ENCODE measurements at regions not wholly inside any gene's neighbourhood (a gene's known extent, or its start where the extent isn't known, plus 50 kb on each side); places are given as distances from the start of the nearest gene placed in this dataset.

- Histone ChIP-seq H2AFZ (ENCODE audit: low read length) (no peak overlapping the region), H3K79me2 (ENCODE audit: insufficient read depth, low read length) (no peaks in the 10 kb centered on the region), H4K20me1 (ENCODE audit: insufficient read depth, low read length) (no peaks in the 10 kb centered on the region), H3K4me3 (ENCODE audit: low read depth, low read length, poor library complexity, severe bottlenecking) (no peak overlapping the region), H3K27me3 (ENCODE audit: insufficient read depth, low read length) (no peaks in the 10 kb centered on the region), H3K9me2 (ENCODE audit: low read depth, low read length) (no peaks in the 10 kb centered on the region), H3K4me1 (ENCODE audit: insufficient read depth, low read length, severe bottlenecking) (no peaks in the 10 kb centered on the region), H3F3A (ENCODE audit: insufficient read depth, low read length) (no peaks in the 10 kb centered on the region), H3K27ac (ENCODE audit: low read depth, low read length, poor library complexity, severe bottlenecking) (no peak overlapping the region), H3K36me3 (ENCODE audit: insufficient read depth, low read length) (no peaks in the 10 kb centered on the region), H3K9ac (ENCODE audit: low read length) (no peak overlapping the region), H3K9me3 (ENCODE audit: low read length) (0 out of 2 replicates have a peak, but pooled peaks cover 6% of the 10 kb centered on the region), H3K4me2 (ENCODE audit: low read length) (no peak overlapping the region)
- TF ChIP-seq, protein P1, sequence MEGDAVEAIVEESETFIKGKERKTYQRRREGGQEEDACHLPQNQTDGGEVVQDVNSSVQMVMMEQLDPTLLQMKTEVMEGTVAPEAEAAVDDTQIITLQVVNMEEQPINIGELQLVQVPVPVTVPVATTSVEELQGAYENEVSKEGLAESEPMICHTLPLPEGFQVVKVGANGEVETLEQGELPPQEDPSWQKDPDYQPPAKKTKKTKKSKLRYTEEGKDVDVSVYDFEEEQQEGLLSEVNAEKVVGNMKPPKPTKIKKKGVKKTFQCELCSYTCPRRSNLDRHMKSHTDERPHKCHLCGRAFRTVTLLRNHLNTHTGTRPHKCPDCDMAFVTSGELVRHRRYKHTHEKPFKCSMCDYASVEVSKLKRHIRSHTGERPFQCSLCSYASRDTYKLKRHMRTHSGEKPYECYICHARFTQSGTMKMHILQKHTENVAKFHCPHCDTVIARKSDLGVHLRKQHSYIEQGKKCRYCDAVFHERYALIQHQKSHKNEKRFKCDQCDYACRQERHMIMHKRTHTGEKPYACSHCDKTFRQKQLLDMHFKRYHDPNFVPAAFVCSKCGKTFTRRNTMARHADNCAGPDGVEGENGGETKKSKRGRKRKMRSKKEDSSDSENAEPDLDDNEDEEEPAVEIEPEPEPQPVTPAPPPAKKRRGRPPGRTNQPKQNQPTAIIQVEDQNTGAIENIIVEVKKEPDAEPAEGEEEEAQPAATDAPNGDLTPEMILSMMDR (IDR thresholded peaks at IDR 0.05; ENCODE audit: low read length), result no peak
- TF ChIP-seq EZH2 (IDR thresholded peaks at IDR 0.05; ENCODE audit: borderline replicate concordance, low read length), result no peak
These were observed 65.6 kb upstream of the TOM1L1 start for GRCh38 chr17:54835015-54835414.

GRCh38 chr17:54836723-54837462, 63.8 kb upstream of the TOM1L1 start:
- Histone ChIP-seq H3K27me3 (ENCODE audit: insufficient read depth, low read length) (no peaks in the 10 kb centered on the region), H4K20me1 (ENCODE audit: insufficient read depth, low read length) (no peaks in the 10 kb centered on the region), H3K79me2 (ENCODE audit: insufficient read depth, low read length) (no peaks in the 10 kb centered on the region), H2AFZ (ENCODE audit: low read length) (no peak overlapping the region), H3K4me3 (ENCODE audit: low read depth, low read length, poor library complexity, severe bottlenecking) (no peak overlapping the region), H3K9ac (ENCODE audit: low read length) (no peak overlapping the region), H3K27ac (ENCODE audit: low read depth, low read length, poor library complexity, severe bottlenecking) (no peak overlapping the region), H3K9me2 (ENCODE audit: low read depth, low read length) (no peaks in the 10 kb centered on the region), H3K4me1 (ENCODE audit: insufficient read depth, low read length, severe bottlenecking) (no peaks in the 10 kb centered on the region), H3F3A (ENCODE audit: insufficient read depth, low read length) (no peaks in the 10 kb centered on the region), H3K4me2 (ENCODE audit: low read length) (no peak overlapping the region), H3K9me3 (ENCODE audit: low read length) (0 out of 2 replicates have a peak, but pooled peaks cover 6% of the 10 kb centered on the region), H3K36me3 (ENCODE audit: insufficient read depth, low read length) (no peaks in the 10 kb centered on the region)
- TF ChIP-seq, protein P1 (IDR thresholded peaks at IDR 0.05; ENCODE audit: low read length), result no peak
- TF ChIP-seq EZH2 (IDR thresholded peaks at IDR 0.05; ENCODE audit: borderline replicate concordance, low read length), result no peak

DNA sequence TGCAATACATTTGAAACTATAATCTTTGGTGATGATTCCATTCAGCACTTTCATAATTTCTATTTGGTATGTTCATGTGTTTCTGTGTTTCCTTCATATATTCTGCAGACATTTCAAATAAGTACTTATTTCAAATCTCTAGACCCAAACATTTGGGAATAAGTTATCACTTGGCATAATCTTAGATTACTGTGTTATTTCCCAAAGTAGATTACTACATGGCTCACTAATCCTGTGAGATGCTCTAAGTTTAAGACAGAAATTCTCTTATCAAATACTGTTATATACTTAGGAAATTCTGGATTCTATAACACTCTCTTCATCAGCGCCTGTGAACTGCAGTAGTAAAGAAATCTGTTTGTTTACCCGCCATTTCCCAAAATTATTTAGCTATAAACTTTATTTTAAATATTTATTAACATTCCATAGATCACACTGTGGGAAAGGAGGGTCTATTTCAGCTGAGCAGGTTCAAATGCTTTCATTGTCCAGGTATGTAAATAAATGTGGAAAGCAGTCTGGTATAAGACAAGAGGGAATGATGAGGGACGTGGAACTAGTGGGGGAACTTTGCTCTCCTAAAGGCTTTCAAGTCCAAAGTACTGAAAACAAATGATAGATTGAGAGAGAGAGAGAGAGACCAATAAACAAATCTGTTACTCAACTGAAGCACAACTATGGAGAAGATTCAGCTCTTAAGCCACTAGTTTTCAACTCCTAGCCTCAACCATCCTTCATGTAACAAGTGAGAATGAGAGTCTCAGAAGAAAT, 61.8 kb upstream of the TOM1L1 start:
- Histone ChIP-seq H3K9me3 (ENCODE audit: low read length) (0 out of 2 replicates have a peak, but pooled peaks cover 6% of the 10 kb centered on the region), H3K9ac (ENCODE audit: low read length) (no peak overlapping the region), H3K4me1 (ENCODE audit: insufficient read depth, low read length, severe bottlenecking) (no peaks in the 10 kb centered on the region), H3K79me2 (ENCODE audit: insufficient read depth, low read length) (no peaks in the 10 kb centered on the region), H3K27ac (ENCODE audit: low read depth, low read length, poor library complexity, severe bottlenecking) (no peak overlapping the region), H3K36me3 (ENCODE audit: insufficient read depth, low read length) (no peaks in the 10 kb centered on the region), H4K20me1 (ENCODE audit: insufficient read depth, low read length) (no peaks in the 10 kb centered on the region), H2AFZ (ENCODE audit: low read length) (no peak overlapping the region), H3F3A (ENCODE audit: insufficient read depth, low read length) (no peaks in the 10 kb centered on the region), H3K27me3 (ENCODE audit: insufficient read depth, low read length) (no peaks in the 10 kb centered on the region), H3K4me3 (ENCODE audit: low read depth, low read length, poor library complexity, severe bottlenecking) (no peak overlapping the region), H3K9me2 (ENCODE audit: low read depth, low read length) (no peaks in the 10 kb centered on the region), H3K4me2 (ENCODE audit: low read length) (no peak overlapping the region)
- no peak for TF ChIP-seq EZH2 (IDR thresholded peaks at IDR 0.05; ENCODE audit: borderline replicate concordance, low read length)
- TF ChIP-seq, protein P1 (IDR thresholded peaks at IDR 0.05; ENCODE audit: low read length), result no peak

All from OCI-LY1 (cell line).